Mucosa of descending colon (tissue), 3 donors: ENCODE measurements at regions not wholly inside any gene's neighbourhood (a gene's known extent, or its start where the extent isn't known, plus 50 kb on each side); places are given as distances from the start of the nearest gene placed in this dataset.

Experiments
- ATAC-seq: fragments of 200-7000 bp; cut with Tn5 transposase; one replicate; pipeline ENCODE4 v1.9.1; 2020; ENCODE audit warnings: mild to moderate bottlenecking, moderate library complexity
- DNase-seq, 3 donors: peaks; one replicate each; pipeline ENCODE4 v3.0.0-alpha.2; 2020
- H3K36me3 ChIP-seq: fragments of 200-600 bp; one replicate; pipeline ENCODE4 v1.8.0; 2021; ENCODE audit warnings: low read depth, mild to moderate bottlenecking
- H3K4me1 ChIP-seq: fragments of 200-600 bp; one replicate; pipeline ENCODE4 v1.8.0; 2021; ENCODE audit warnings: low read depth, mild to moderate bottlenecking
- H3K4me3 ChIP-seq: fragments of 200-600 bp; one replicate; pipeline ENCODE4 v1.8.0; 2021; ENCODE audit warnings: mild to moderate bottlenecking
- H3K9me3 ChIP-seq: fragments of 200-600 bp; one replicate; pipeline ENCODE4 v1.8.0; 2021; ENCODE audit warnings: mild to moderate bottlenecking
- intact Hi-C, 2 donors: fragments of 100-400 bp; cut with DNase I in 1 of 2; cut with micrococcal nuclease in 1 of 2; formaldehyde crosslinking; loops; one replicate each; pipeline versions ENCODE4 v1.11.0 to v1.11.1; 2022; cut with DNase I, micrococcal nuclease
- TF ChIP-seq, protein P1 (sequence below): fragments of 200-600 bp; IDR thresholded peaks from one replicate; pipeline ENCODE4 v1.8.0; 2022; ENCODE audit warnings: antibody characterized with exemption, mild to moderate bottlenecking
- donor health status: DM: no; HTN: no; CAD: no; lungs with moderate emphysema.
- donor health status: DM: no; HTN: no; CAD: no.
- donor health status: DM: no; HTN: yes; CAD: no.

DNA sequence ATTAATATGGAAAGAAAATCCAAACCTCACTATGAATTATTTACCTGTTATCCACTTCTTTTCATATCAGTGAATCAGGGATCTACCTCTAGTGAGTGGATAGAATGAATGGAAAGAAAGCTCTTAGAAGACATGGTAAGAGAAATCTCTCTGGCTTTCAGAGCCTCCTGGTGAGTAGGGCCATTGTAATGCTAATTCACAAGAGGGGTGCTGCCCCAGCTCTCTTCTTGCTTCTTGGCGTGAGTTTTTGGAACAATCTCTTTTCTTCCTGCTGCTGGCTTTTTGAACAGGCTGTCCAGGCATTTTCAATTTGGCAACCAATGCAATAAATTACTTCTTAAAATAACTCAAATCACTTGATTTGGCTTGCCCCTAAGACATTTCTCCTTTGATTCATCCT, 49.9 kb upstream of the KCNN2 start:
- intact Hi-C loops, result no loop called here
- TF ChIP-seq, protein P1, sequence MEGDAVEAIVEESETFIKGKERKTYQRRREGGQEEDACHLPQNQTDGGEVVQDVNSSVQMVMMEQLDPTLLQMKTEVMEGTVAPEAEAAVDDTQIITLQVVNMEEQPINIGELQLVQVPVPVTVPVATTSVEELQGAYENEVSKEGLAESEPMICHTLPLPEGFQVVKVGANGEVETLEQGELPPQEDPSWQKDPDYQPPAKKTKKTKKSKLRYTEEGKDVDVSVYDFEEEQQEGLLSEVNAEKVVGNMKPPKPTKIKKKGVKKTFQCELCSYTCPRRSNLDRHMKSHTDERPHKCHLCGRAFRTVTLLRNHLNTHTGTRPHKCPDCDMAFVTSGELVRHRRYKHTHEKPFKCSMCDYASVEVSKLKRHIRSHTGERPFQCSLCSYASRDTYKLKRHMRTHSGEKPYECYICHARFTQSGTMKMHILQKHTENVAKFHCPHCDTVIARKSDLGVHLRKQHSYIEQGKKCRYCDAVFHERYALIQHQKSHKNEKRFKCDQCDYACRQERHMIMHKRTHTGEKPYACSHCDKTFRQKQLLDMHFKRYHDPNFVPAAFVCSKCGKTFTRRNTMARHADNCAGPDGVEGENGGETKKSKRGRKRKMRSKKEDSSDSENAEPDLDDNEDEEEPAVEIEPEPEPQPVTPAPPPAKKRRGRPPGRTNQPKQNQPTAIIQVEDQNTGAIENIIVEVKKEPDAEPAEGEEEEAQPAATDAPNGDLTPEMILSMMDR, result no peak
- Histone ChIP-seq H3K9me3 (no peaks in the 10 kb centered on the region), H3K4me3 (no peak overlapping the region), H3K4me1 (no peaks in the 10 kb centered on the region), H3K36me3 (no peaks in the 10 kb centered on the region)
- DNase-seq (no peak), ATAC-seq (no peak)
